Stimulated activated CD8-positive, alpha-beta memory T cell treated with anti-CD3 and anti-CD28 coated beads, Interleukin-15, amount 100 ng/mL, for 1 hour (primary cell): ENCODE measurements at regions not wholly inside any gene's neighbourhood (a gene's known extent, or its start where the extent isn't known, plus 50 kb on each side); places are given as distances from the start of the nearest gene placed in this dataset.
"Not testable (repeated sequence)": the region's sequence is repeated elsewhere in the genome, so short reads cannot be mapped to it uniquely, and the experiment has no call there.

Experiments used
- DNase-seq: peaks from one replicate; pipeline ENCODE4 v3.0.0-alpha.2; 2020; ENCODE audit warnings: low read depth

DNA sequence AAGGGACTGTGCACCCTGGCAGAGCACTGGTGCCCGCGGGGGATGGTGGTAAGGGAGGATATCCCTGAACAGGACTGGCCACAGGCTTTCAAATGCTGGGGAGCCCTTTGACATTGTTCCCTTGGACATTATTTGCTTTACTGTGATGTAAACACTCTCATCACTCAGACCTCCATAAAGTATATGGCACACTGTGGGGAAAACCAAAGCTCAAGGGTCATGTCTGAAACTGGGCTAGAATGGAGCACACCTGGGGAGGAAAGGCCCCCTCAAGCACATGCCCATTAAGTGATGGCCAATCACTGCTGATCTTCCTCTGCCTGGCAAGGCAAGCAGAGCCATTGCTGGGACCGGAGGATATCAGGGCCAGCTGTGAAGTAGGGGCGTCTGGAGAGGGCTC, 60.9 kb upstream of the TENM4 start:
- no peak for DNase-seq

DNA sequence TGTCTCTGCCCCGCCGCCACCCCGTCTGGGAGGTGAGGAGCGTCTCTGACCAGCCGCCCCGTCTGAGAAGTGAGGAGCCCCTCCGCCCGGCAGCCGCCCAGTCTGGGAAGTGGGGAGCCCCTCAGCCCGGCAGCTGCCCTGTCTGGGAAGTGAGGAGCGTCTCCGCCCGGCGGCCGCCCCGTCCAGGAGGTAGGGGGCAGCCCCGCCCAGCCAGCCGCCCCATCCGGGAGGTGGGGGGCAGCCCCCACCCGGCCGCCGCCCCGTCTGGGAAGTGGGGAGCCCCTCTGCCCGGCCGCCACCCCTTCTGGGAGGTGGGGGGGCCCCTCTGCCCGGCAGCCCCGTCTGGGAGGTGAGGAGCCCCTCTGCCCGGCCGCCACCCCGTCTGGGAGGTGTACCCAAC, 59.1 kb upstream of the TENM4 start:
- DNase-seq: not testable (repeated sequence)

DNA sequence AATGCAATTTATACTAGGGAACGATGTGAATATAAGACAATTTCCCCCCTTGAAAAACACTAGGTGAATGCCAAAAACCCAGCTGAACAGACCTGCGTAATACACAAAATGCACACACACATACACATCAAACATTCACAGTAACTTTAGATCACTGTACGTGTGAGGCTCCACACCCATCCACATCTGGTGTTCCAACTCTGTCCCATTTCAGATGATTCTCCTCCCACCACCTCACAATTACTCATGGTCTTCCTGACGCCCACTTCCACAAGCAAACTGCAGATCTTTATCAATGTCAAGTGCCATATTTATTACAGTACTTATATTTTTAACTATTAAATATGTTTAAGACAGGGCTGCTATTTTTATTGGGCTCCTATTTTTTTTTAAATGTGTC, 57.8 kb upstream of the TENM4 start:
- DNase-seq: no peak

DNA sequence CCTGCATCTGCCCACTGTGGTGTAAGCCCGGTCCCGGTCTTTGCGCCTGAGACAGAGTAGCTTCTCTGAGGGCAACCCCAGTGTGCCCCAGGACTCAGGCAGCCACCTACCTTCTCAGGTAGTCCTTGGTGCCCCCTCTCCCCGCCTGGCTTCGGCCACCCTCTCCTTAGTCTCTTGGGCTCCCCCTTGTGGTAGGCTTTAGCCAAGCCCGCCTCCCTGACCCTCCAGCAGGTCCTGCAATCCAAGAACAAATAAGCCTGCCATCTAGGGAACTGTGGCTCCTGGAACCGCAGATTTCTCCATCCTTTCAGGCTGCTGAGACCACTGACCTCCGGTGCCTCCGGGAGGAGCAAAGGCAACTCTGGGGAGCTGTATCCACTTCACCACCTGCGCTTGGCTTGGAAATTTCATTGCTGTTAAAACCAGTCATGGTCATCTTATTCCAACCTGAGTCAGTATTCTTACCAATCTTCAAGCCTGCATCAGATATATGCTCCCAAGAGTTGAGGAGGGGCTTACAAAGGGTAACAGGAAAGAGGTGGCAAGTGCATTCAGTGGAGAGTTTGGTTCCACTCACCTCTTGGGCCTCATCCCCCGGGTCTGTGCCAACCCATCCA, 52.8 kb upstream of the TENM4 start:
- no peak for DNase-seq

DNA sequence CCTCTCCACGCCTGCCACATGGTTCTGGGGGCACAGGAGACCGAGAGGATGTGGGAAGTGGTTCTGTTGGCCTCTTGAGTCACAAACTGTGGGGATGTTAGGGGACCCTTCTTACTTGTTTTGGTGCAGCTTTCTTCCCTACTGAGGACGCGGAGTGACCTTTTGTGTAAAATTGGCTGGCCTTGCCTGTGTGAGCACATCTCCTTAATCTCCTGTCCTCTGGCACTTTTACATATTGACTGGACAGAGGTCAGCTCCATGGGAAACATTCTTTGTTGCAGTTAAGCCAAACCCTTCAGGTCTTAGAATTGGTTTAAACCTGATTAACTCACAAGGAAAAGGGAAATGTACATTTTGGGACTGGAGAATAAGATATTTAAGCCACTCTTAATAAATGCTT, 51.2 kb upstream of the TENM4 start:
- no peak for DNase-seq
